Gastroesophageal sphincter (tissue), 4 donors: ENCODE measurements at regions not wholly inside any gene's neighbourhood (a gene's known extent, or its start where the extent isn't known, plus 50 kb on each side); places are given as distances from the start of the nearest gene placed in this dataset.

Source experiments
- ATAC-seq: fragments of 150-250 bp; one replicate; pipeline ENCODE4 v1.9.1; 2016; ENCODE audit warnings: mild to moderate bottlenecking, moderate library complexity
- H3K27ac ChIP-seq, 4 donors: fragments of 200-600 bp; sonication (generic) in 3 of 4; 1 replicate in 3 of 4; 2 replicates in 1 of 4; pipeline ENCODE4 v1.5.1; 2016 to 2019
- H3K27me3 ChIP-seq: fragments of 200-600 bp; sonication (generic); one replicate; pipeline ENCODE4 v1.5.1; 2019
- H3K36me3 ChIP-seq, 2 donors: fragments of 200-600 bp; sonication (generic); one replicate each; pipeline ENCODE4 v1.5.1; 2019; ENCODE audit warnings: control low read depth in 1 of 2
- H3K4me1 ChIP-seq, 3 donors: fragments of 200-600 bp; sonication (generic); 1 replicate in 2 of 3; 2 replicates in 1 of 3; pipeline ENCODE4 v1.5.1; 2016 to 2019; ENCODE audit warnings: control low read depth in 2 of 3
- H3K4me3 ChIP-seq, 2 donors: fragments of 200-600 bp; sonication (generic); one replicate each; pipeline ENCODE4 v1.5.1; 2019; ENCODE audit warnings: mild to moderate bottlenecking in 1 of 2, moderate library complexity in 1 of 2
- H3K9me3 ChIP-seq, 3 donors: fragments of 200-600 bp; sonication (generic); one replicate each; pipeline ENCODE4 v1.5.1; 2017 to 2019; ENCODE audit warnings: control low read depth in 2 of 3
- CTCF ChIP-seq, 4 experiments: fragments of 200-600 bp in 2 of 4; fragments of 450-650 bp in 2 of 4; sonication (generic) in 1 of 4; IDR thresholded peaks; one replicate each; pipeline ENCODE4 v1.5.1; 2017 to 2019; ENCODE audit warnings: antibody characterized with exemption in 4 of 4, mild to moderate bottlenecking in 2 of 4, moderate library complexity in 2 of 4
- EP300 ChIP-seq: sonication (generic); formaldehyde crosslinking; IDR thresholded peaks from one replicate; pipeline ENCODE4 v1.6.1; 2017; ENCODE audit warnings: antibody characterized with exemption, mild to moderate bottlenecking
- POLR2A ChIP-seq, 2 donors: fragments of 450-650 bp; IDR thresholded peaks; one replicate each; pipeline ENCODE4 v1.6.1; 2017; ENCODE audit warnings: antibody characterized with exemption in 2 of 2, mild to moderate bottlenecking in 2 of 2, moderate library complexity in 1 of 2
- POLR2AphosphoS5 ChIP-seq: sonication (generic); formaldehyde crosslinking; IDR thresholded peaks from one replicate; pipeline ENCODE4 v1.6.1; 2017; ENCODE audit warnings: antibody characterized with exemption
- WGBS, 2 donors: methylation state at CpG; one replicate each; pipeline ENCODE4 v1.1.5; 2018; ENCODE audit warnings: low coverage in 1 of 2; 5-methylcytosine and 5-hydroxymethylcytosine counted together

GRCh38 chr6:126227833-126228702 lies 111.8 kb upstream of the CENPW start:
- Histone ChIP-seq H3K27me3 (no peaks in the 10 kb centered on the region), H3K4me3 (no peak overlapping the region), H3K9me3 (no peaks in the 10 kb centered on the region), H3K27ac (peak overlapping the region in 1 of 4 donors; percentile 7), H3K36me3 (no peaks in the 10 kb centered on the region), H3K4me1 (peaks cover 0 to under 1% (median 0%) of the 10 kb centered on the region in 3 donors)
- ATAC-seq: no peak
- no peak for TF ChIP-seq POLR2AphosphoS5
- TF ChIP-seq EP300: no peak
- no peak for TF ChIP-seq CTCF (IDR thresholded peaks at IDR 0.05)
- no peak for TF ChIP-seq POLR2A (IDR thresholded peaks at IDR 0.05)
- WGBS, 2 donors: 26 to 33% methylated on average over 9 to 10 of the region's 11 CpGs

- Histone ChIP-seq H3K4me3 (no peak overlapping the region), H3K27ac (no peak overlapping the region), H3K4me1 (peaks cover 0 to 6% (median 0%) of the 10 kb centered on the region in 3 donors), H3K27me3 (no peaks in the 10 kb centered on the region), H3K36me3 (no peaks in the 10 kb centered on the region), H3K9me3 (no peaks in the 10 kb centered on the region)
- peak; percentile 46 for TF ChIP-seq POLR2AphosphoS5
- no peak for TF ChIP-seq CTCF (IDR thresholded peaks at IDR 0.05)
- no peak for TF ChIP-seq EP300
- no peak for TF ChIP-seq POLR2A (IDR thresholded peaks at IDR 0.05)
- no peak for ATAC-seq
- 35 to 37% methylated on average over 2 of the region's 2 CpGs for WGBS, 2 donors
These were observed 107.2 kb upstream of the CENPW start for GRCh38 chr6:126232671-126233070.

GRCh38 chr6:126233192-126233591 lies 106.7 kb upstream of the CENPW start:
- TF ChIP-seq POLR2AphosphoS5: no peak
- no peak for TF ChIP-seq EP300
- no peak for TF ChIP-seq CTCF (IDR thresholded peaks at IDR 0.05)
- TF ChIP-seq POLR2A (IDR thresholded peaks at IDR 0.05): no peak
- H3K4me1 ChIP-seq: peaks cover 0 to 6% (median 0%) of the 10 kb centered on the region in 3 donors
- no peaks in the 10 kb centered on the region for H3K9me3 ChIP-seq
- H3K27me3 ChIP-seq: no peaks in the 10 kb centered on the region
- 67% methylated on average over 1 of the region's 1 CpG; no CpG with 5 or more reads in 1 of the 2 donors for WGBS, 2 donors
- ATAC-seq: no peak
- no peaks in the 10 kb centered on the region for H3K36me3 ChIP-seq
- no peak overlapping the region for H3K27ac ChIP-seq
- no peak overlapping the region for H3K4me3 ChIP-seq

GRCh38 chr6:126235363-126235762 lies 104.6 kb upstream of the CENPW start:
- ATAC-seq: no peak
- Histone ChIP-seq H3K36me3 (no peaks in the 10 kb centered on the region), H3K27me3 (no peaks in the 10 kb centered on the region), H3K9me3 (peaks cover 0 to 3% (median 0%) of the 10 kb centered on the region in 3 donors), H3K27ac (no peak overlapping the region), H3K4me1 (peaks cover 0 to 6% (median 0%) of the 10 kb centered on the region in 3 donors), H3K4me3 (no peak overlapping the region)
- 100% methylated on average over 1 of the region's 1 CpG for WGBS, 2 donors
- TF ChIP-seq EP300: no peak
- no peak for TF ChIP-seq POLR2AphosphoS5
- no peak for TF ChIP-seq CTCF (IDR thresholded peaks at IDR 0.05)
- no peak for TF ChIP-seq POLR2A (IDR thresholded peaks at IDR 0.05)

GRCh38 chr6:126245077-126245476 lies 94.8 kb upstream of the CENPW start:
- H3K9me3 ChIP-seq: peaks cover 0 to 10% (median 0%) of the 10 kb centered on the region in 3 donors
- H3K36me3 ChIP-seq: no peaks in the 10 kb centered on the region
- no peak for TF ChIP-seq CTCF (IDR thresholded peaks at IDR 0.05)
- no peak for TF ChIP-seq POLR2AphosphoS5
- TF ChIP-seq POLR2A (IDR thresholded peaks at IDR 0.05): no peak
- TF ChIP-seq EP300: no peak
- no peak overlapping the region for H3K27ac ChIP-seq
- 59 to 90% methylated on average over 1 of the region's 1 CpG for WGBS, 2 donors
- H3K4me3 ChIP-seq: no peak overlapping the region
- no peaks in the 10 kb centered on the region for H3K4me1 ChIP-seq
- no peaks in the 10 kb centered on the region for H3K27me3 ChIP-seq
- ATAC-seq: no peak
